ENCODE measurements at regions not wholly inside any gene's neighbourhood (a gene's known extent, or its start where the extent isn't known, plus 50 kb on each side); places are given as distances from the start of the nearest gene placed in this dataset.

- ATAC-seq (replicated peaks in 6 of 8) = no peak
- Histone ChIP-seq H3K27ac (no peak overlapping the region), H3K4me3 (no peak overlapping the region), H3K4me1 (replicated peaks in 1 of 2) (no peaks in the 10 kb centered on the region)
- in situ Hi-C loops (cut with MboI; ENCODE audit: low pct_unique_long_range_greater_than_20kb in 2 of 9, low sequenced_read_pairs in 9 of 9, unreplicated experiment in 9 of 9) = loop anchor here in 1 of 9 experiments (25.0 kb wide), 1 partner anchor 166 kb away; no protein-coding TSS in a partner anchor
- WGBS, 10 experiments = 55 to 100% (median 94%) methylated on average over 1 to 2 of the region's 2 CpGs
These were observed 217.2 kb upstream of the ARSJ start for GRCh38 chr4:114196606-114197005.

- Histone ChIP-seq H3K4me3 (no peak overlapping the region), H3K27ac (no peak overlapping the region), H3K4me1 (replicated peaks in 1 of 2) (no peaks in the 10 kb centered on the region)
- ATAC-seq (replicated peaks in 6 of 8) = no peak
- in situ Hi-C loops (cut with MboI; ENCODE audit: low pct_unique_long_range_greater_than_20kb in 2 of 9, low sequenced_read_pairs in 9 of 9, unreplicated experiment in 9 of 9) = no loop called here
- WGBS, 10 experiments = 80 to 94% (median 82%) methylated on average over 1 to 3 of the region's 3 CpGs; no CpG with 5 or more reads in 6 of the 10 experiments
These were observed 220.6 kb upstream of the ARSJ start for GRCh38 chr4:114200026-114200425.

- no peak for ATAC-seq (replicated peaks in 6 of 8)
- in situ Hi-C loops (cut with MboI; ENCODE audit: low pct_unique_long_range_greater_than_20kb in 2 of 9, low sequenced_read_pairs in 9 of 9, unreplicated experiment in 9 of 9) = no loop called here
- Histone ChIP-seq H3K27ac (no peak overlapping the region), H3K4me3 (no peak overlapping the region), H3K4me1 (replicated peaks in 1 of 2) (peaks cover 13 to 16% of the 10 kb centered on the region in 2 donors)
- 80 to 100% (median 100%) methylated on average over 1 of the region's 1 CpG; no CpG with 5 or more reads in 4 of the 10 experiments for WGBS, 10 experiments
These were observed 225.8 kb upstream of the ARSJ start for GRCh38 chr4:114205261-114205660.

GRCh38 chr4:114208574-114209151 is 229.2 kb upstream of the ARSJ start:
- H3K27ac ChIP-seq = no peak overlapping the region
- peaks cover 16 to 19% of the 10 kb centered on the region in 2 donors for H3K4me1 ChIP-seq (replicated peaks in 1 of 2)
- in situ Hi-C loops (cut with MboI; ENCODE audit: low pct_unique_long_range_greater_than_20kb in 2 of 9, low sequenced_read_pairs in 9 of 9, unreplicated experiment in 9 of 9) = no loop called here
- 0 to 43% (median 13%) methylated on average over 1 to 3 of the region's 3 CpGs; no CpG with 5 or more reads in 1 of the 10 experiments for WGBS, 10 experiments
- H3K4me3 ChIP-seq = no peak overlapping the region
- peak in 6 of 8 experiments; percentile 40 to 73 (median 52) for ATAC-seq (replicated peaks in 6 of 8)

- Histone ChIP-seq H3K27ac (no peak overlapping the region), H3K4me1 (replicated peaks in 1 of 2) (peaks cover 16 to 19% of the 10 kb centered on the region in 2 donors)
- in situ Hi-C loops (cut with MboI; ENCODE audit: low pct_unique_long_range_greater_than_20kb in 2 of 9, low sequenced_read_pairs in 9 of 9, unreplicated experiment in 9 of 9) = no loop called here
These were observed 230.1 kb upstream of the ARSJ start for GRCh38 chr4:114209584-114209983.

GRCh38 chr4:114211556-114211955 is 232.1 kb upstream of the ARSJ start:
- Histone ChIP-seq H3K4me3 (no peak overlapping the region), H3K4me1 (replicated peaks in 1 of 2) (peaks cover 16 to 19% of the 10 kb centered on the region in 2 donors), H3K27ac (no peak overlapping the region)
- ATAC-seq (replicated peaks in 6 of 8) = no peak
- in situ Hi-C loops (cut with MboI; ENCODE audit: low pct_unique_long_range_greater_than_20kb in 2 of 9, low sequenced_read_pairs in 9 of 9, unreplicated experiment in 9 of 9) = no loop called here
- 60 to 95% (median 70%) methylated on average over 2 to 3 of the region's 3 CpGs; no CpG with 5 or more reads in 4 of the 10 experiments for WGBS, 10 experiments

More at GRCh38 chr4:114209584-114209983, 230.1 kb upstream of the ARSJ start:
- no peak for ATAC-seq (replicated peaks in 6 of 8)
- no peak overlapping the region for H3K4me3 ChIP-seq

GRCh38 chr4:114217150-114217817 is 237.8 kb upstream of the ARSJ start:
- in situ Hi-C loops (cut with MboI; ENCODE audit: low pct_unique_long_range_greater_than_20kb in 2 of 9, low sequenced_read_pairs in 9 of 9, unreplicated experiment in 9 of 9) = no loop called here
- ATAC-seq (replicated peaks in 6 of 8) = peak in 1 of 8 experiments; percentile 20
- 40 to 88% (median 75%) methylated on average over 1 to 5 of the region's 10 CpGs; no CpG with 5 or more reads in 2 of the 10 experiments for WGBS, 10 experiments
- Histone ChIP-seq H3K4me1 (replicated peaks in 1 of 2) (no peaks in the 10 kb centered on the region), H3K27ac (no peak overlapping the region), H3K4me3 (no peak overlapping the region)

- 80 to 100% (median 100%) methylated on average over 1 of the region's 1 CpG; no CpG with 5 or more reads in 4 of the 10 experiments for WGBS, 10 experiments
- no peak overlapping the region for H3K27ac ChIP-seq
- H3K4me3 ChIP-seq = no peak overlapping the region
- peaks cover 5 to 9% of the 10 kb centered on the region in 2 donors for H3K4me1 ChIP-seq (replicated peaks in 1 of 2)
- ATAC-seq (replicated peaks in 6 of 8) = no peak
- in situ Hi-C loops (cut with MboI; ENCODE audit: low pct_unique_long_range_greater_than_20kb in 2 of 9, low sequenced_read_pairs in 9 of 9, unreplicated experiment in 9 of 9) = no loop called here
These were observed 244.1 kb upstream of the ARSJ start for GRCh38 chr4:114223580-114223979.

- in situ Hi-C loops (cut with MboI; ENCODE audit: low pct_unique_long_range_greater_than_20kb in 2 of 9, low sequenced_read_pairs in 9 of 9, unreplicated experiment in 9 of 9) = no loop called here
- Histone ChIP-seq H3K27ac (no peak overlapping the region), H3K4me3 (no peak overlapping the region), H3K4me1 (replicated peaks in 1 of 2) (peaks cover 5 to 9% of the 10 kb centered on the region in 2 donors)
- ATAC-seq (replicated peaks in 6 of 8) = peak in 5 of 8 experiments; percentile 44 to 89 (median 69)
- WGBS, 10 experiments = 0 to 93% (median 42%) methylated on average over 1 to 2 of the region's 2 CpGs; no CpG with 5 or more reads in 2 of the 10 experiments
These were observed 246.0 kb upstream of the ARSJ start for GRCh38 chr4:114225436-114225835.

- Histone ChIP-seq H3K4me3 (no peak overlapping the region), H3K27ac (no peak overlapping the region), H3K4me1 (replicated peaks in 1 of 2) (peaks cover 5 to 9% of the 10 kb centered on the region in 2 donors)
- in situ Hi-C loops (cut with MboI; ENCODE audit: low pct_unique_long_range_greater_than_20kb in 2 of 9, low sequenced_read_pairs in 9 of 9, unreplicated experiment in 9 of 9) = no loop called here
- ATAC-seq (replicated peaks in 6 of 8) = peak; percentile 47 to 100 (median 82)
- WGBS, 10 experiments = 0 to 100% (median 52%) methylated on average over 1 to 3 of the region's 3 CpGs; no CpG with 5 or more reads in 3 of the 10 experiments
These were observed 246.7 kb upstream of the ARSJ start for GRCh38 chr4:114226179-114226578.

GRCh38 chr4:114226968-114227760 is 247.7 kb upstream of the ARSJ start:
- in situ Hi-C loops (cut with MboI; ENCODE audit: low pct_unique_long_range_greater_than_20kb in 2 of 9, low sequenced_read_pairs in 9 of 9, unreplicated experiment in 9 of 9) = no loop called here
- H3K4me3 ChIP-seq = no peak overlapping the region
- peaks cover 5 to 9% of the 10 kb centered on the region in 2 donors for H3K4me1 ChIP-seq (replicated peaks in 1 of 2)
- no peak for ATAC-seq (replicated peaks in 6 of 8)
- 59 to 100% (median 92%) methylated on average over 1 to 7 of the region's 7 CpGs for WGBS, 10 experiments
- H3K27ac ChIP-seq = no peak overlapping the region

- H3K27ac ChIP-seq = no peak overlapping the region
- no peak for ATAC-seq (replicated peaks in 6 of 8)
- no peak overlapping the region for H3K4me3 ChIP-seq
- in situ Hi-C loops (cut with MboI; ENCODE audit: low pct_unique_long_range_greater_than_20kb in 2 of 9, low sequenced_read_pairs in 9 of 9, unreplicated experiment in 9 of 9) = no loop called here
- peaks cover 5 to 9% of the 10 kb centered on the region in 2 donors for H3K4me1 ChIP-seq (replicated peaks in 1 of 2)
- 62 to 100% (median 88%) methylated on average over 1 to 3 of the region's 3 CpGs for WGBS, 10 experiments
These were observed 250.3 kb upstream of the ARSJ start for GRCh38 chr4:114229706-114230105.

GRCh38 chr4:114236171-114236769 is 256.8 kb upstream of the ARSJ start:
- peaks cover 0 to 13% of the 10 kb centered on the region in 2 donors for H3K4me1 ChIP-seq (replicated peaks in 1 of 2)
- in situ Hi-C loops (cut with MboI; ENCODE audit: low pct_unique_long_range_greater_than_20kb in 2 of 9, low sequenced_read_pairs in 9 of 9, unreplicated experiment in 9 of 9) = no loop called here
- 60 to 95% (median 84%) methylated on average over 1 to 2 of the region's 2 CpGs for WGBS, 10 experiments
- no peak overlapping the region for H3K27ac ChIP-seq
- H3K4me3 ChIP-seq = no peak overlapping the region
- peak in 5 of 8 experiments; percentile 95 to 98 (median 97) for ATAC-seq (replicated peaks in 6 of 8)
